T47D (cell line): ENCODE measurements at regions not wholly inside any gene's neighbourhood (a gene's known extent, or its start where the extent isn't known, plus 50 kb on each side); places are given as distances from the start of the nearest gene placed in this dataset.
"Not testable (repeated sequence)": the region's sequence is repeated elsewhere in the genome, so short reads cannot be mapped to it uniquely, and the experiment has no call there.

ENCODE experiments used
- DNase-seq, 2 experiments: peaks; one replicate each; pipeline versions ENCODE4 v3.0.0 to v3.0.0-alpha.2; 2011 to 2012; ENCODE audit warnings: low read depth in 1 of 2, low spot score in 1 of 2
- JUND ChIP-seq: IDR thresholded peaks from 2 replicates; pipeline ENCODE4 v1.6.1; 2012; ENCODE audit warnings: low read depth
- in situ Hi-C: cut with HindIII; loops from 2 replicates; pipeline ENCODE4 v1.10.0; 2016; ENCODE audit warnings: low sequenced_read_pairs, low pct_unique_long_range_greater_than_20kb

DNA sequence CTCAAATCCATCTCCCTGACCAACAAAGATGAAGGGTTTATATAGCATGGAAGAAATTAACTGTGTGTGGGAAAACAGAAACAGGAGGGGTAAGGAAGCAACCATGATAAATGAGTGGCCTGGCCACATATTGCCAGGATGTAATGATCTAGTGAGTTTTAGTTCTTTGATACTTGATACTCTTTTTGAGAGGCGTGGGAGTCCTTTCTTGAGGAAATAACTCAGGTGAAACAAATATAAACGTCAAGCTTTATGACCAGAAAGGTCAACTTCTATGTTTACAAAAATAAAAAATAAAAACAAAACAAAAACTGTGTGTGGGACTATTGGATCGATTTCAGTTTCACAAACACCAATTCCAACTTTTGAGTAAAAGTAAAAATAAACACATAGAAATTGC lies 860.8 kb upstream of the B3GALT2 start:
- in situ Hi-C loops: no loop called here
- TF ChIP-seq JUND: no peak
- DNase-seq: no peak

DNA sequence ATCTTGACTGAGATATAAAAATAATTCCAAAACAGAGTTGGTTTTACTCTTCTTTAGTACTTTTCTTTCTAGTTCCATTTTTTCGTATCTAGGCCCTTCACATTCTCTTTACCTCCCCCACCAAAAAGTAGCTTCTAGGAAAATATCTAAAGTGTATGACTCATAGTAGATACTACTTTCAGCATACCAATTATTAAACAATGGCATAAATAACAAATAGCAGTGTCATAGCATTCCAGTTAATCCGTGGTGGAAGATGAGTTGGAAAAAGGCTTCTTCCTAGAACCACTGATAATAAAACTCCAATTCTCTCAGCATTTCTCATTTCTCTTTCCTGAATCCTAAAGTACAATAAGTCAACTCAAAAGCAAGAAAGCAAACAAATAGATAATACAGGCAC lies 859.0 kb upstream of the B3GALT2 start:
- no peak for TF ChIP-seq JUND
- in situ Hi-C loops: no loop called here
- DNase-seq: no peak

DNA sequence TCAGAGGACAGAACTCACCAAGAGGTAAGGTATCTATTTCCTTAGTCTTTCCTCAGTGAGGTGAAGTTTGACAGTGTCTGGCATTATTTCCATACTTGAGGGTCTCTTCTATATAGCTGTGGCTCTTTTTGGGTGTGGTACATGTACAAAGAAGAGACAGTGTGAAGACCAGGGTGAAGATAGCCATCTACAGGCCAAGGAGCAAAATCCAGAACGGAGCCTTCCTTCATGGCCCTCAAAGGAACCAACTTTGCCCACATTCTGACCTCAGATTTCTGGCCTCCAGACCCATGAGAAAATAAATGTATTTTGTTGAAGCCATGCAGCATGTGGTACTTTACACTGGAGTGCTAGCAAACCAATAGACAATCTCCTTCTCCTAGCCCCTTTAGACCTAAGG lies 858.5 kb upstream of the B3GALT2 start:
- no peak for TF ChIP-seq JUND
- in situ Hi-C loops: no loop called here
- no peak for DNase-seq

DNA sequence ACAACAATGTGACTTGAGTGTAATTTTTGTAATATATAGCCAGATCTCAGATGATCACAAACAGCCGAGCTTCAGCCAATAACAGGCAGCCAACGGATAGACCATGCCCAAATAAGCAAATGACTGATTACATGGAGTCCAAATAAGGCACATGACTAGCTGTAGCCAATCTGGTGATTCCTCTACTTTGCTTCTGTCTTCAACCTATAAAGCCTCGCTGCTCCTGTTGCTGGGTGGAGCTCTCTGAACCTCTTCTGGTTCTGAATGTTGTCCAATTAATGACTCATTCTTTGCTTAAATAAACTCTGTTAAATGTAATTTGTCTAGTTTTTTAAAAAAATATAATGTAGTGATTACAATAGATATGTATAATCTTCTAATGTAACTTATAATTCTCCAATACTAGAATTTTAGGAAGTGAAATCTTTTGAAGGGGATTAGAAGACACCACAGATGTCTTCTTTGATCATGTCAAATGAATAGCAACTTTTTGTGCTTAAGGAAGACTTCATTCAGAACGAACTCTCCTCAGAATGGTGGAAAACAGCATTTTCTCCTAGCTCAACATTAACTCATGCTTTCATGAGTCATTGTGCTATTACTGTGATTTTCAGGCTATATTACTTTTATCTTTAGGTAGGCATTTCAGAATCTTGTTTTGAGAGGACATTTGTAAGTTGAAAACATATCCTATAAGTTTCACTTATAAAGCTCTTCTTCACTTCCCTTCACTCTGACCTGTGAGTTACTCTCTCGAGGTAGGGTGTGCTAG lies 857.8 kb upstream of the B3GALT2 start:
- no peak for DNase-seq
- in situ Hi-C loops: no loop called here
- no peak for TF ChIP-seq JUND

DNA sequence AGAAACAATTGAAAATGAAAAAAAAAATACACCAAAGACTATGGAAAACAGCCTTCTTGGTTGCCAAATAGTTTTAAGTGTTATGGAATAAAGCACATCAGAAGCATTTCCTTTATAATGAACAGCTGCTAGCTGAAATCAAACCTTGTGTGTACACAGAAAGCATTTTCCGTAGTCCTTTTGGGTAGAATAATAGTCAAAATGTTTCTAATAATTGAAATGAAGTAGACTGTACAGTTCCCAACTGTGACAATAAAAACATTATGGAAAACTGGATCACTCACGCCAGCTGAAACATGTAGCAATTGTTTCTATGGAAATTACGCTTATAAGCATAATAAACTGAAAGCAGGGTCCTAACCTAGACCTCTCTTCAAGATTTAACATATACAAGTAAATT lies 856.3 kb upstream of the B3GALT2 start:
- no peak for DNase-seq
- TF ChIP-seq JUND: no peak
- in situ Hi-C loops: no loop called here

DNA sequence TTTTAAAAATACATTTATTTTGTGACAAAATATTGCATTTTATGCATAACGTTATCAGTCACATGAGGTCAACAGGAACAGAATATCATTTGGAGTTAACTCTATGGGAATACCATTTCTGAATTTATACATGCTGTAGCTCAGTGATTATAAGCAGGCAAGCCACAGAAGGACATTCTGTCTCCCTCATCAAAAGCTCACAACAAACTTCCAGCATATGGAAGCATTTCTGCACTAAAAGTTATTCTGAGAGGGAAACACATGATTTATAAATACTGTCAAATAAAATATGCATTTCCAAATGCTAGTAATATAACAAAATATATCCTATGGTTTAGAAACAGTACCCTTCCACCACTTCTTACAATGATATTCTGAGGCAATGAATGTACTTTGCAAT lies 854.1 kb upstream of the B3GALT2 start:
- no peak for TF ChIP-seq JUND
- DNase-seq: no peak
- in situ Hi-C loops: no loop called here

DNA sequence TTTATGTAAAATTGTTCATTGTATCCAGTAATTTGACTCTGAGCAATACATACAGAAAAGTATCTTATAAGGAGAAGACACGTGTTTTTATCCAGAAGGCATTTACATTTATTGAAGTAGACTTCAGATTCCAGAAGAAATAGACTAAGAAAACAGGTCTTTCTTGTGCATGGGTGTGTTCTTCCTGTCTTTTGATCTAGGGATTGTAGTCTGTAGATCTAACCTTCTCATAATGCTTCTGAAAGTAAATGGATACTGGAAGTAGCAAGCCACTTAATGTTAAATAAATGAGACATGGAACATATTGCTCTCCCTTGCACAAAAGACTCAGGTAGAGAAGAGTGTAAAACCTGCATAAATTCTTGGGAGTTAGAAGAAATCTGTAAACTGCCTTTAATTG lies 853.2 kb upstream of the B3GALT2 start:
- in situ Hi-C loops: no loop called here
- DNase-seq: no peak
- no peak for TF ChIP-seq JUND

DNA sequence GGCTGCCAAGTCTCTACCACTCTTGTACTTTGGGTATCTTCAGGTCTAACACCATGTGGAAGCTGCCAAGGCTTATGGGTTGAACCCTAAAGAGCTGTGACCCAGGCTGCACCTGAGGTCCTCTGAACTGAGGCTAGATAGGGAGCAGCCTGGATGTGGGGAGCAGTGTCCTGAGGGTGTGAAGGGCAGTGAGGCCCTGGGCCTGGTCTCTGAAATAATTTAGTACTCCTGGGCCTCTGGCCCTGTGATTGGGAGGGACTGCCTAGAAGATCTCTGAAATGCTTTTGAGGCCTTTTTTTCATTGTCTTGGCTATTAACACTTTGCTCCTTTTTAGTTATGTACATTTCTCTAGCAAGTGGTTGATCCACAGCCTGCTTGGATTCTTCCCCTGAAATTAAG lies 847.2 kb upstream of the B3GALT2 start:
- in situ Hi-C loops: no loop called here
- DNase-seq: no peak
- no peak for TF ChIP-seq JUND

DNA sequence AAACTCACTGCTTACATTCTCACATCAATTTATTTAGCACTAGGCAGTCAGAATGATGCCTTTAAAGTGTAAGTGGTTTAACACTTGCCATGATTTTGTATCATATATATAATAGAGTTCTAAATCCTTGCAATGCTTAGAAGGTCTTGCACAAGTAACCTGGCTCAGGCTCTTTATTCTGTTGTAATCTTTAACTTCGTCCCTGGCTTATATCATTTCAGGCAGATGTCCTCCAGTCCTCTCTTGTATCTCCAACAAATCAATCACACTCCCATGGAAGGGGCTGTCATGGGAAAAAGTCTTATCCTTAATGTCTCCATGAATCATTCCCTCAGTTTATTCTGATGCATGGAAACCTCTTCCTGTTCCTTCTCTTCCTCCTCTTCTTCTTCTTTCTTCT lies 841.6 kb upstream of the B3GALT2 start:
- TF ChIP-seq JUND: no peak
- no peak for DNase-seq
- in situ Hi-C loops: no loop called here

DNA sequence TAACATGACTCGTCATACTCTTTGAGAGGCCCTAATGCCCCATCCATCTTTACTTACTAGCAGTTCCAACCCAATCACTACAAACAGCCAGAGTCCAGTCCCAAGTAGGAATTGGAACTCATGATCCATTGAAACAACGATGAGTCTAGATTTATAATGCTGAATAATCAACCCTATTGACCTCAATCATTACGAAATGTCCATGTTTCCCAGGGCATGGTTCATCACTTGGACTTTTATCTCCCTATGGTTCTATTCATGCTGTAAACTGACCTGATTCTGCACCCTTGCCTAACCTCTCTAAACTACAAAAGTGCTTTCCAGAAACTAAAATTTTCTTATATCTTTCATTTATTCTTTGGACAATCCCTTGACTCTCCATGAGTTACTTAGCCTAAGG lies 840.0 kb upstream of the B3GALT2 start:
- TF ChIP-seq JUND: no peak
- no peak for DNase-seq
- in situ Hi-C loops: no loop called here

DNA sequence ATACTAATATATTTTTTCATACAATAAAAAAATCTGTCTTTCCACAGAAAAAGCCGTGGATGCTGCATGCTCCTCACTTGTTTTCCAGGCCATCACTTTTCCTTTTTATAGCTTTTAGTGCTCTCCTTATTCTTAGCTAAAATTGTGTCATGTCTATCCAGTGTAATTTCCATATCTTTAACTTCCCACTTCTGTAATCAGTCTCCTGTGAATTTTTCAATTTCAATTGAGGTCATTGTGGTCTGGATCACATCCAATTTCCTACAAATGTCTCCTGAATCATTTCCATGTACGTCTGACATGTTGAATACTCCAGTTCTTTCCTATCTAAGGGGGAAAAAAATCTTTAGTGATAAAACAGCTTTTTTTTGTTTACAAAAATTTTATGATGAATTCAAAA lies 838.2 kb upstream of the B3GALT2 start:
- no peak for TF ChIP-seq JUND
- no peak for DNase-seq
- in situ Hi-C loops: no loop called here

DNA sequence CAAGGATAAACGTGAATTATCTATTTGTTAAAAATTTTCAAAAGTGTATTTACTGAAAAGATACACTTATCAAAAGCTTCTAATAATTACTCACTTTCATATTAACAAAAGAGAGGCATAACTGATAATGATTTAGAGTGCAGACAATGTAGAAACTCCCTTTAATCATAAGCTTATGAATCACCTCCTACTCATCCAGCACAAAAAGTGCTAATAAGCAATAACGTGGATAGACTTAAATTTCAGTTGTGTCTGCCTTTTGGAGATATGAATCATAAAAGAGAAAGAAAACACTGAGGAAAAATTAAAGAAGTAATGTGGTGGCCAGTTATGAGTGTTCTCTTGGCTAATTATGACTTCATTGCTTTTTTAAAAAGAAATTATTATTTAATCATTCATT lies 827.6 kb upstream of the B3GALT2 start:
- no peak for DNase-seq
- in situ Hi-C loops: no loop called here
- no peak for TF ChIP-seq JUND

DNA sequence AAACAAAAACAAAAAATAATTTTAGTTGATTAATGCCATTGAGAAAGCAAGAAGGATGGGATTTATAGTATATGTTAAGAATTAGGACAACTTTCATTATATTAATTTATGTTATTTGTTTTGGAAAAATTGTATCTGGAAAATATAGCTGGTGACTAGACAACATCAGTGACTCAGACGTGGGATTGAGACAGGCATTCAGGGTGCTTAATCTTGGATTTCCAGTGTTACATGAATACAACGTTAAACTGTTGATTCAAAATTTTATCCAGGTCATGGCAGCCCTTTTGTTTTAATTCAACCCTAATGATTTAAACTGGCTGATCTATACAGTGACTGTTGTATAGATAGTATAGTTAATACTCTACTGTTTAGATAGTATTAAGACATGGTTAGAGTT lies 827.1 kb upstream of the B3GALT2 start:
- in situ Hi-C loops: no loop called here
- TF ChIP-seq JUND: no peak
- no peak for DNase-seq

DNA sequence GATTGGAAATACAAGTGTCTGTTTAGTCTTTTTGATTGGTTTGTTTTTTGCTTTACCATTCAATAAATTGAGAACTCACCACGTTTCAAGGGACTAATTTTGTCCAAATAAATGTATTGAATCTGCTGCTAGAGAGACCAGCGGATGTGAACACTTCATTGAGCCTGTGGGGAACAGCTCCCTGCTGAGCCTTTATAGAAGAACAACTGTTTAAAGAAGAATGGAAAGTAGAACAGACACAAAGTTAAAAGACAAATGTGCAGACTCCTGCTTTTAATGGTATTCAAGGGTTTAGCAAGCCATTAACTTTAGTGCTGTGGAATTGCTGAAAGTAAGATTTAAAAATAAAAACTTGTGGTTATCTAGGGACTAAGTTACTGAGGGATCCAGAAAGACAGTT lies 817.7 kb upstream of the B3GALT2 start:
- no peak for DNase-seq
- TF ChIP-seq JUND: no peak
- in situ Hi-C loops: no loop called here

DNA sequence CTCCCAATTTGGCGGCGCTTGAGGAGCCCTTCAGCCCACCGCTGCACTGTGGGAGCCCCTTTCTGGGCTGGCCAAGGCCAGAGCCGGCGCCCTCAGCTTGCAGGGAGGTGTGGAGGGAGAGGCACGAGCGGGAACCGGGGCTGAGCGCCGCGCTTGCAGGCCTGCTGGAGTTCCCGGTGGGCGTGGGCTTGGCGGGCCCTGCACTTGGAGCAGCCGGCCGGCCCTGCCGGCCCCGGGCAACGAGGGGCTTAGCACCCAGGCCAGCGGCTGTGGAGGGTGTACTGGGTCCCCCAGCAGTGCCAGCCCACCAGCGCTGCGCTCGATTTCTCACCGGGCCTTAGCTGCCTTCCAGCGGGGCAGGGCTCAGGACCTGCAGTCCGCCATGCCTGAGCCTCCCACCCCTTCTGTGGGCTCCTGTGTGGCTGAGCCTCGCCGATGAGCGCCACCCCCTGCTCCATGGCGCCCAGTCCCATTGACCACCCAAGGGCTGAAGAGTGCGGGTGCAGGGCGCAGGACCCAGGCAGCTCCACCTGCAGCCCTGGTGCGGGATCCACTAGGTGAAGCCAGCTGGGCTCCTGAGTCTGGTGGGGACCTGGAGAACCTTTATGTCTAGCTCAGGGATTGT lies 815.4 kb upstream of the B3GALT2 start:
- DNase-seq, in situ Hi-C loops: not testable (repeated sequence)
